ENCODE measurements at regions not wholly inside any gene's neighbourhood (a gene's known extent, or its start where the extent isn't known, plus 50 kb on each side); places are given as distances from the start of the nearest gene placed in this dataset.

- no peak for DNase-seq
- H3K36me3 ChIP-seq, result no peaks in the 10 kb centered on the region
- no peaks in the 10 kb centered on the region for H3K9me3 ChIP-seq
- WGBS, 2 donors, result 88 to 90% methylated on average over 5 of the region's 5 CpGs
- H3K27me3 ChIP-seq, result no peaks in the 10 kb centered on the region
- H3K4me3 ChIP-seq, result no peak overlapping the region
- TF ChIP-seq POLR2AphosphoS5 (IDR thresholded peaks at IDR 0.05) (no peak), POLR2A (IDR thresholded peaks at IDR 0.05) (no peak), CTCF (IDR thresholded peaks at IDR 0.05) (no peak), EP300 (IDR thresholded peaks at IDR 0.05) (no peak)
- intact Hi-C loops (cut with DNase I), result no loop called here
- peaks cover 0 to 8% (median 0%) of the 10 kb centered on the region in 4 donors for H3K4me1 ChIP-seq
- no peak overlapping the region for H3K27ac ChIP-seq
These were observed 604.6 kb downstream of the RAB28 start for GRCh38 chr4:12879496-12879895.

- 30 to 59% methylated on average over 2 of the region's 2 CpGs for WGBS, 2 donors
- Histone ChIP-seq H3K4me3 (no peak overlapping the region), H3K9me3 (no peaks in the 10 kb centered on the region), H3K27me3 (no peaks in the 10 kb centered on the region), H3K27ac (no peak overlapping the region), H3K4me1 (no peaks in the 10 kb centered on the region), H3K36me3 (no peaks in the 10 kb centered on the region)
- intact Hi-C loops (cut with DNase I), result no loop called here
- DNase-seq, result no peak
- TF ChIP-seq POLR2AphosphoS5 (IDR thresholded peaks at IDR 0.05), result no peak
- no peak for TF ChIP-seq POLR2A (IDR thresholded peaks at IDR 0.05)
- TF ChIP-seq EP300 (IDR thresholded peaks at IDR 0.05), result no peak
- TF ChIP-seq CTCF (IDR thresholded peaks at IDR 0.05), result no peak
These were observed 608.4 kb downstream of the RAB28 start for GRCh38 chr4:12875640-12876243.

GRCh38 chr4:12873351-12873750 is 610.8 kb downstream of the RAB28 start:
- intact Hi-C loops (cut with DNase I), result no loop called here
- Histone ChIP-seq H3K9me3 (no peaks in the 10 kb centered on the region), H3K4me3 (no peak overlapping the region), H3K27ac (no peak overlapping the region), H3K4me1 (no peaks in the 10 kb centered on the region), H3K36me3 (no peaks in the 10 kb centered on the region), H3K27me3 (no peaks in the 10 kb centered on the region)
- TF ChIP-seq POLR2A (IDR thresholded peaks at IDR 0.05) (no peak), POLR2AphosphoS5 (IDR thresholded peaks at IDR 0.05) (no peak), EP300 (IDR thresholded peaks at IDR 0.05) (no peak), CTCF (IDR thresholded peaks at IDR 0.05) (no peak)
- DNase-seq, result no peak
- WGBS, 2 donors, result 73 to 84% methylated on average over 2 of the region's 2 CpGs

GRCh38 chr4:12861422-12861821 is 622.7 kb downstream of the RAB28 start:
- H3K9me3 ChIP-seq, result no peaks in the 10 kb centered on the region
- TF ChIP-seq EP300 (IDR thresholded peaks at IDR 0.05) (no peak), POLR2A (IDR thresholded peaks at IDR 0.05) (no peak), CTCF (IDR thresholded peaks at IDR 0.05) (no peak), POLR2AphosphoS5 (IDR thresholded peaks at IDR 0.05) (no peak)
- no peaks in the 10 kb centered on the region for H3K4me1 ChIP-seq
- intact Hi-C loops (cut with DNase I), result no loop called here
- 87 to 95% methylated on average over 1 of the region's 1 CpG for WGBS, 2 donors
- H3K36me3 ChIP-seq, result no peaks in the 10 kb centered on the region
- DNase-seq, result no peak
- H3K4me3 ChIP-seq, result no peak overlapping the region
- no peak overlapping the region for H3K27ac ChIP-seq
- no peaks in the 10 kb centered on the region for H3K27me3 ChIP-seq

Measured in sigmoid colon (tissue), 6 donors.